Raji (cell line): ENCODE measurements at regions not wholly inside any gene's neighbourhood (a gene's known extent, or its start where the extent isn't known, plus 50 kb on each side); places are given as distances from the start of the nearest gene placed in this dataset.

ENCODE experiments used
- POLR2A ChIP-seq: IDR thresholded peaks from 2 replicates; pipeline ENCODE4 v1.6.1; 2011; ENCODE audit warnings: low read depth, low read length, control low read depth; ENCODE audit not compliant: insufficient read depth

DNA sequence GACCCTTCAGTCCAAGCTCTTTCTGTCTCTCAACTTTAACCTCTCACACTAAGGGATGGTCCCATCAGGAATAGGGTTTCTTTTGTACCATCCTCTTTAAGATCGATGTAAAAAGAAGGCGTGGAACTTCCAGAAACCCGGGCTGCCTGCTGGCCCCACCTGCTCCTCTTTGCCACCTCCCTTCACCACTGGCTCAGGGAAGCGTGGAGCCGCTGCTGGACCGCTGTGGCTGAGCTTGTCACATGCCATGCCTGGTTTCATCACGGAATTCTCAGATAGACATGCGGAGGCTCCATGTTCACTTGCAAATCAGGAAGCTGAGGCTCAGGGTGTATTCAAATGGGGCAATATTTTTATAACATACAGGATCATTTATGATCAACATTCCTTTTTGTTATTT lies 399.7 kb downstream of the BRD1 start:
- no peak for TF ChIP-seq POLR2A

- TF ChIP-seq POLR2A, result no peak
These were observed 400.3 kb downstream of the BRD1 start for GRCh38 chr22:49427341-49427740.

DNA sequence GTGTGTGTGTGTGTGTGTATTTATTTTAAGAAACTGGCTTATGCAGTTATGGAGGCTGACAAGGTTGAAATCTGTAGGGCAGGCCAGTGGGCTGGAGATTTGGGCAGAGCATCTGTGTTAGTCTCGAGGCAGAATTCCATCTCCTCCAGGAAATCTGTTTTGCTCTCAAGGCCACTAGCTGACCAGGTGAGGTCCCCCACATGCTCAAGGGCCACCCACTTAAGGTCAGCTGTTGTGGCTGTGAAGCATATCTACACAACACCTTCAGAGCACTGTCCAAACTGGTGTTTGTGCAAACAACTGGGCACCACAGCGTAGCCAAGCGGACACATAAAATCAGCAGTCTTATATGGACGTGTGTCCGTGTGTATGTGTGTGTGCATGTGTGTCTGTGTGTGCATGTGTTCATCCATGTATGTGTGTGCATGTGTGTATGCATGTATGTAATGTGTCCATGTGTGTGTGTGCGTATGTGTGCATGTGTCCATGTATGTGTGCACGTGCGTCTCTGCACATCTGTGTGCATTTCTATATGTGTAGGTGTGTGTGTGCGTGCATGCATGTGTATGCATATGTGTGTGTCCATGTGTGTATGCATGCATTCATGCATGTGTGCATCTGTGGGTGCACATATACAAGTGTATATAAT lies 400.9 kb downstream of the BRD1 start:
- TF ChIP-seq POLR2A, result no peak

GRCh38 chr22:49426098-49426497 lies 401.6 kb downstream of the BRD1 start:
- TF ChIP-seq POLR2A, result no peak

GRCh38 chr22:49425356-49425755 lies 402.3 kb downstream of the BRD1 start:
- TF ChIP-seq POLR2A, result no peak

DNA sequence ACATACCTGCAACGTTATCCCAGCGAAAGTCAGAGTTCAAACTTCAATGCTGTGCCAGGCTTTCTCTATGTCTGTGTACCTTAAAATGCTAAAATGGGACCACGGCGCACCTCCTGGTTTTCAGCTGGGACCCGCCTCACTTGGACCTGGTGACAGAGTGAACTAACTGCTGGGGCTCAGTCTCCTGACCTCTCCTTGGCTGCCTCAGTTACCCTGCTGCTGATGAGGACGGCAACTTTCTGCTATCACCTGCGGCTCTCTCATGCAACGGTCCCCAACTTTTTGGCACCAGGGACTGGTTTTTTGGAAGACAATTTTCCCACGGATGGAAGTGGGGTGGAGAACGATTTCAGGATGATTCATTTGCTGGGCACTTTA lies 402.8 kb downstream of the BRD1 start:
- no peak for TF ChIP-seq POLR2A

- no peak for TF ChIP-seq POLR2A
These were observed 404.5 kb downstream of the BRD1 start for GRCh38 chr22:49423125-49423650.

- TF ChIP-seq POLR2A, result no peak
These were observed 405.0 kb downstream of the BRD1 start for GRCh38 chr22:49422701-49423100.

GRCh38 chr22:49420651-49421050 lies 407.0 kb downstream of the BRD1 start:
- no peak for TF ChIP-seq POLR2A

DNA sequence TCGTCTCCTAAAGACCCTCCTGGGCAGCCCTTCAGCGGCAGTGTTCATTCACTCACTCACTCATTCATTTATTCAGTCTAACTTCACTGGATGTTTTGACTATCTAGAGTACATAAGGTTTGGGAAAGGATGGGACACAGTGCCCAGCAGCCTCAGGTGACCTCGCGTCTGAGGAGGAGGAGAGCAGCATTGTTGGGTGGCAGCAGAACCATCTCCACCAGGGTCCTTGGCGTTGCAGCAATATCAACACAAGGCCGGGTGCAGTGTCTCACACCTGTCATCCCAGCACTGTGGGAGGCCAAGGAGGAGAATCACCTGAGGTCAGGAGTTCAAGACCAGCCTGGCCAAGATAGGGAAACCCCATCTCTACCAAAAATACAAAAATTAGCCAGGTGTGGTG lies 408.0 kb downstream of the BRD1 start:
- TF ChIP-seq POLR2A, result no peak

DNA sequence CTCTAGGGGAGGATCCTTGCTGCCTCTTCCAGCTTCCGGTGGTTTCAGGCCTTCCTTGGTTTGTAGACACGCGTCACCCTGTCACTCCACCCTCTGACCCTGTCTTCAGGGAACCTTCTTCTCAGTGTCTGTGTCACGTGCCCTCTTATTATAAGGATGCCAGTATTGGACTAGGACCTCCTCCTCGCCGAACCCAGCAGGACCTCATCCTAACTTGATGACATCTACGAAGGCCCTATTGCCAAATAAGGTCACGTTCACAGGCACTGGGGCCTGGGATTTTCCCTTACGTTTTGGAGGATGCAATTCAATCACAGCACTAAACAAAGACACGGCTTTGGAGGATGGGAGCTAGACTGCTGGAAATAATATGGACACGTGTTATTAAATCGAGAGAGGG lies 408.7 kb downstream of the BRD1 start:
- TF ChIP-seq POLR2A, result no peak

DNA sequence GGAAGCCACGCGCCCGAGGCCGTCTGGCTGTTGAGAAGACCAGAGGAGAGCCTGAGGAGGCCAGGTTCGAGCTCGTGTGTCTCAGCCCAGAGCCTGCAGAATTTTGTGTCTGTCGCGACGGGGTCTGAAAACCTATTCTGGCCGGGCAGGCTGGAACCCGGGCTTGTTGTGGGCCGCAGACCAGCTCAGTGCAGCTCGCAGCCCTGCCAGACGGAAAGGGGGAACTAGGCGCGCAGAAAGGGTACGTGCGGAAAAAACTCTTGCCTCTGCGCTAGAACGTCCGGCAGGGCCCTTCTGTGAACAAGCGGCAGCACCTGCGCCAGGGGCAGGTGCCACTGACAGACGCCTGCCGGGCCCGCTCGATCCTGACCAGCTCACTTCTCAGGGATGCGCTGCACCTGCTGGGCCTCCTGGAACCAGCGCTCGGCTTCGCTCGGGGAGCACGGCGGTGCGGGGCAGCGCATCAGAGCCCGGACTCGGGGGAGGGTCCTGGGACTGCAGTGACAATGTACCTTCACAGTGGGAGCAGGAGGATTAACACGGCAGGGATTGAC lies 409.3 kb downstream of the BRD1 start:
- no peak for TF ChIP-seq POLR2A

DNA sequence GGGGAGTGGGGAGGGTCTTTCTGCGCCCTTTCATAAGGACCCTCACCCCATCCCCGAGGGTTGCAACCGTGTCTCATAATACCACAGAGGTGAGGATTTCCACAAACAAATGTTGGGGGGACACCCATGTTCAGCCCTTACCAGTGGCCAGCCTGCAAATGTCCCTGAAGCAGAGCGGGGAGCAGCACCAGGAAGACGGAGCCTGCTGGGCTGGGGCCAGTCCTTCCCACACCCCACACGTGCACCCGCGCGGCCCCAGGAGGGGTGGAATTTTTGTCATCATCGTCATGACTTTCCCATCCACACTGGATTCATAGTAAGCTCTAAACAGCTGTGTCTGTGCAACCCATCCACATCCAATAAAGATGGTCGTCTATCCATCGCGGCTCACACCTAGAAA lies 409.8 kb downstream of the BRD1 start:
- TF ChIP-seq POLR2A, result no peak

- no peak for TF ChIP-seq POLR2A
These were observed 410.3 kb downstream of the BRD1 start for GRCh38 chr22:49417326-49417725.

GRCh38 chr22:49415151-49415951 lies 412.3 kb downstream of the BRD1 start:
- no peak for TF ChIP-seq POLR2A

GRCh38 chr22:49413551-49413950 lies 414.1 kb downstream of the BRD1 start:
- no peak for TF ChIP-seq POLR2A

- TF ChIP-seq POLR2A, result no peak
These were observed 414.5 kb downstream of the BRD1 start for GRCh38 chr22:49413146-49413545.

DNA sequence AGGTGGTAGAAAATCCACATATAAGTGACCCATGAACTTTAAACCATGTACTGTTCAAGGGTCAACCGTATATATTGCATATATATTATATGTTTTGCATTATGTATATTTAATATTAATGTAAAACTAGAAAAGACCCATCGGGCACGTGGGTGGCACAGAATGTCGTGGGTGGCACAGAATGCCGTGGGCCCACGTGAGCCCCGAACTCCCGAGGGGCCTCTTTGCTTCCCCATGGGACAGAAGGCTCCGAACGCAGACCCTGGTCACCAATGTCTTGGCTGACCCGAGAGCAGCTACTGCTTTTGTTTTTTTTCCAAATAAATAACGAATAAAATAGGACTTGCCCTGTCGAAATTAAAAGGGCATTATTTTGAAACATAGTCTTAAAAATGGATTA lies 415.4 kb downstream of the BRD1 start:
- TF ChIP-seq POLR2A, result no peak
